ENCODE measurements at regions not wholly inside any gene's neighbourhood (a gene's known extent, or its start where the extent isn't known, plus 50 kb on each side); places are given as distances from the start of the nearest gene placed in this dataset.

- Histone ChIP-seq H3K27ac (no peak overlapping the region), H3K9me3 (no peaks in the 10 kb centered on the region), H3K4me1 (ENCODE audit: insufficient read depth) (no peaks in the 10 kb centered on the region), H3K36me3 (no peaks in the 10 kb centered on the region), H3K27me3 (no peaks in the 10 kb centered on the region), H3K4me3 (no peak overlapping the region)
- no peak for DNase-seq
- TF ChIP-seq POLR2A (IDR thresholded peaks at IDR 0.05) = no peak
- 64 to 76% (median 70%) methylated on average over 4 of the region's 4 CpGs for WGBS, 3 donors
- intact Hi-C loops (cut with DNase I) = no loop called here
Observed at GRCh38 chr2:180742801-180743200, 237.6 kb upstream of the UBE2E3 start.

- H3K27me3 ChIP-seq = no peaks in the 10 kb centered on the region
- WGBS, 3 donors = 72 to 78% (median 75%) methylated on average over 1 of the region's 1 CpG
- H3K9me3 ChIP-seq = no peaks in the 10 kb centered on the region
- H3K4me1 ChIP-seq (ENCODE audit: insufficient read depth) = no peaks in the 10 kb centered on the region
- intact Hi-C loops (cut with DNase I) = no loop called here
- TF ChIP-seq EP300 (IDR thresholded peaks at IDR 0.05) = no peak
- TF ChIP-seq POLR2A (IDR thresholded peaks at IDR 0.05) = no peak
- no peak for TF ChIP-seq CTCF (IDR thresholded peaks at IDR 0.05)
- no peak for DNase-seq
- H3K27ac ChIP-seq = no peak overlapping the region
- H3K36me3 ChIP-seq = no peaks in the 10 kb centered on the region
- no peak overlapping the region for H3K4me3 ChIP-seq
Observed at GRCh38 chr2:180739070-180739469, 241.3 kb upstream of the UBE2E3 start.

- DNase-seq = no peak
- no peak for TF ChIP-seq EP300 (IDR thresholded peaks at IDR 0.05)
- no peak for TF ChIP-seq POLR2A (IDR thresholded peaks at IDR 0.05)
- no peak for TF ChIP-seq CTCF (IDR thresholded peaks at IDR 0.05)
- Histone ChIP-seq H3K4me1 (ENCODE audit: insufficient read depth) (no peaks in the 10 kb centered on the region), H3K27ac (no peak overlapping the region), H3K4me3 (no peak overlapping the region), H3K27me3 (no peaks in the 10 kb centered on the region), H3K9me3 (no peaks in the 10 kb centered on the region), H3K36me3 (no peaks in the 10 kb centered on the region)
- WGBS, 3 donors = 63 to 85% (median 76%) methylated on average over 2 of the region's 2 CpGs
- intact Hi-C loops (cut with DNase I) = no loop called here
Observed at GRCh38 chr2:180735799-180736198, 244.6 kb upstream of the UBE2E3 start.

- no peaks in the 10 kb centered on the region for H3K27me3 ChIP-seq
- intact Hi-C loops (cut with DNase I) = no loop called here
- no peak for TF ChIP-seq CTCF (IDR thresholded peaks at IDR 0.05)
- no peak for TF ChIP-seq POLR2A (IDR thresholded peaks at IDR 0.05)
- no peak for TF ChIP-seq EP300 (IDR thresholded peaks at IDR 0.05)
Observed at GRCh38 chr2:180734382-180734781, 246.0 kb upstream of the UBE2E3 start.

GRCh38 chr2:180733330-180733729 lies 247.1 kb upstream of the UBE2E3 start:
- H3K36me3 ChIP-seq = no peaks in the 10 kb centered on the region
- H3K27ac ChIP-seq = no peak overlapping the region
- intact Hi-C loops (cut with DNase I) = no loop called here
- no peaks in the 10 kb centered on the region for H3K4me1 ChIP-seq (ENCODE audit: insufficient read depth)
- DNase-seq = no peak
- H3K9me3 ChIP-seq = no peaks in the 10 kb centered on the region
- no peak overlapping the region for H3K4me3 ChIP-seq
- WGBS, 3 donors = 84 to 91% (median 90%) methylated on average over 1 of the region's 1 CpG
- TF ChIP-seq CTCF (IDR thresholded peaks at IDR 0.05) (no peak), EP300 (IDR thresholded peaks at IDR 0.05) (no peak), POLR2A (IDR thresholded peaks at IDR 0.05) (no peak)
- no peaks in the 10 kb centered on the region for H3K27me3 ChIP-seq

More at GRCh38 chr2:180734382-180734781, 246.0 kb upstream of the UBE2E3 start:
- Histone ChIP-seq H3K36me3 (no peaks in the 10 kb centered on the region), H3K4me3 (no peak overlapping the region), H3K9me3 (no peaks in the 10 kb centered on the region), H3K27ac (no peak overlapping the region), H3K4me1 (ENCODE audit: insufficient read depth) (no peaks in the 10 kb centered on the region)
- DNase-seq = no peak
